ENCODE measurements at regions not wholly inside any gene's neighbourhood (a gene's known extent, or its start where the extent isn't known, plus 50 kb on each side); places are given as distances from the start of the nearest gene placed in this dataset.

GRCh38 chrX:5054852-5055251 lies 1173.8 kb downstream of the NLGN4X start:
- H2AFZ ChIP-seq = no peak overlapping the region
- Mint-ChIP-seq H3K4me3 (no peak overlapping the region), H3K36me3 (ENCODE audit: low read depth) (peaks cover 3% of the 10 kb centered on the region; the same call in 2 of the 3 replicates), H3K27me3 (ENCODE audit: insufficient read depth, low read depth, poor library complexity) (no peaks in the 10 kb centered on the region), H3K4me1 (peaks cover 7% of the 10 kb centered on the region; the same call in 2 of the 3 replicates), H3K9me3 (peaks cover 11% of the 10 kb centered on the region; the same call in 2 of the 3 replicates), H3K27ac (no peak overlapping the region)
- no peak for ATAC-seq
- no peak for DNase-seq (ENCODE audit: low spot score)
- H3K27me3 ChIP-seq (ENCODE audit: insufficient read depth) = no peaks in the 10 kb centered on the region
- no peak overlapping the region for H3K27ac ChIP-seq (ENCODE audit: low read depth)
- TF ChIP-seq JUNB (IDR thresholded peaks at IDR 0.05; ENCODE audit: unreplicated experiment) (no peak), ZNF331 (CRISPR knock-in tag; IDR thresholded peaks at IDR 0.05; ENCODE audit: low read depth) (no peak), ZNF114 (CRISPR knock-in tag; IDR thresholded peaks at IDR 0.05) (no peak), ZNF462 (CRISPR knock-in tag; IDR thresholded peaks at IDR 0.05) (no peak), CREB1 (CRISPR knock-in tag; IDR thresholded peaks at IDR 0.05; ENCODE audit: low read depth) (no peak), EZH2phosphoT487 (IDR thresholded peaks at IDR 0.05; ENCODE audit: unreplicated experiment) (no peak), ETS1 (IDR thresholded peaks at IDR 0.05) (no peak), REST (IDR thresholded peaks at IDR 0.05; ENCODE audit: unreplicated experiment) (no peak)
- no peaks in the 10 kb centered on the region for H3K79me2 ChIP-seq (replicated peaks; ENCODE audit: insufficient read depth)
- H3K9me2 ChIP-seq (ENCODE audit: insufficient read depth) = no peaks in the 10 kb centered on the region
- no peaks in the 10 kb centered on the region for H4K20me1 ChIP-seq (replicated peaks; ENCODE audit: insufficient read depth)
- H3K36me3 ChIP-seq (ENCODE audit: insufficient read depth) = no peaks in the 10 kb centered on the region
- no peak overlapping the region for H3K4me3 ChIP-seq
- H3K4me2 ChIP-seq = no peak overlapping the region
- no peaks in the 10 kb centered on the region for H3K4me1 ChIP-seq (ENCODE audit: insufficient read depth)
- H3F3A ChIP-seq (replicated peaks; ENCODE audit: low read depth) = no peaks in the 10 kb centered on the region
